ENCODE measurements at regions not wholly inside any gene's neighbourhood (a gene's known extent, or its start where the extent isn't known, plus 50 kb on each side); places are given as distances from the start of the nearest gene placed in this dataset.

- no peak for TF ChIP-seq CHD2 (IDR thresholded peaks at IDR 0.05; ENCODE audit: low read length, partially characterized antibody)
- TF ChIP-seq POLR2A (IDR thresholded peaks at IDR 0.05; ENCODE audit: low read length), result no peak
- TF ChIP-seq, protein P1, sequence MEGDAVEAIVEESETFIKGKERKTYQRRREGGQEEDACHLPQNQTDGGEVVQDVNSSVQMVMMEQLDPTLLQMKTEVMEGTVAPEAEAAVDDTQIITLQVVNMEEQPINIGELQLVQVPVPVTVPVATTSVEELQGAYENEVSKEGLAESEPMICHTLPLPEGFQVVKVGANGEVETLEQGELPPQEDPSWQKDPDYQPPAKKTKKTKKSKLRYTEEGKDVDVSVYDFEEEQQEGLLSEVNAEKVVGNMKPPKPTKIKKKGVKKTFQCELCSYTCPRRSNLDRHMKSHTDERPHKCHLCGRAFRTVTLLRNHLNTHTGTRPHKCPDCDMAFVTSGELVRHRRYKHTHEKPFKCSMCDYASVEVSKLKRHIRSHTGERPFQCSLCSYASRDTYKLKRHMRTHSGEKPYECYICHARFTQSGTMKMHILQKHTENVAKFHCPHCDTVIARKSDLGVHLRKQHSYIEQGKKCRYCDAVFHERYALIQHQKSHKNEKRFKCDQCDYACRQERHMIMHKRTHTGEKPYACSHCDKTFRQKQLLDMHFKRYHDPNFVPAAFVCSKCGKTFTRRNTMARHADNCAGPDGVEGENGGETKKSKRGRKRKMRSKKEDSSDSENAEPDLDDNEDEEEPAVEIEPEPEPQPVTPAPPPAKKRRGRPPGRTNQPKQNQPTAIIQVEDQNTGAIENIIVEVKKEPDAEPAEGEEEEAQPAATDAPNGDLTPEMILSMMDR (IDR thresholded peaks at IDR 0.05), result no peak
- no peak for TF ChIP-seq SMC3 (IDR thresholded peaks at IDR 0.05)
These were observed 486.1 kb upstream of the POU3F4 start for GRCh38 chrX:83022020-83022419.

Data from A549 (cell line).